DOHH2 (cell line): ENCODE measurements at regions not wholly inside any gene's neighbourhood (a gene's known extent, or its start where the extent isn't known, plus 50 kb on each side); places are given as distances from the start of the nearest gene placed in this dataset.

Experiments
- H3F3A ChIP-seq: fragments of 200-600 bp; sonication (generic), shearing (Covaris generic); 2 replicates; pipeline ENCODE4 v1.6.0; 2016; ENCODE audit warnings: antibody characterized with exemption, mild to moderate bottlenecking; ENCODE audit not compliant: control insufficient read depth, insufficient read depth
- H3K27ac ChIP-seq: fragments of 200-600 bp; sonication (generic); 2 replicates; pipeline ENCODE4 v1.5.1; 2014; ENCODE audit warnings: low read depth, mild to moderate bottlenecking, low read length, moderate library complexity
- H3K27me3 ChIP-seq: fragments of 200-600 bp; sonication (generic); 2 replicates; pipeline ENCODE4 v1.6.1; 2014; ENCODE audit warnings: mild to moderate bottlenecking, low read length, mixed read lengths; ENCODE audit not compliant: control insufficient read depth
- H3K36me3 ChIP-seq: fragments of 200-600 bp; sonication (generic); 2 replicates; pipeline ENCODE4 v1.6.1; 2014; ENCODE audit warnings: mild to moderate bottlenecking, low read length, moderate library complexity, mixed read lengths; ENCODE audit not compliant: control insufficient read depth
- H3K4me1 ChIP-seq: fragments of 200-600 bp; sonication (generic); 2 replicates; pipeline ENCODE4 v1.6.1; 2014; ENCODE audit warnings: mild to moderate bottlenecking, low read length, mixed read lengths; ENCODE audit not compliant: control insufficient read depth
- H3K4me2 ChIP-seq: fragments of 200-600 bp; sonication (generic); 2 replicates; pipeline ENCODE4 v1.6.0; 2014; ENCODE audit warnings: mild to moderate bottlenecking, low read length, moderate library complexity
- H3K4me3 ChIP-seq: fragments of 200-600 bp; sonication (generic); 2 replicates; pipeline ENCODE4 v1.5.1; 2014; ENCODE audit warnings: mild to moderate bottlenecking, low read length, mixed read lengths
- H3K79me2 ChIP-seq: fragments of 200-600 bp; sonication (generic); 2 replicates; pipeline ENCODE4 v1.6.1; 2014; ENCODE audit warnings: mild to moderate bottlenecking, low read length, mixed read lengths; ENCODE audit not compliant: control insufficient read depth
- H3K9me2 ChIP-seq: fragments of 200-600 bp; sonication (generic); replicated peaks from 2 replicates; pipeline ENCODE4 v1.6.1; 2014; ENCODE audit warnings: mild to moderate bottlenecking, low read length, mixed read lengths; ENCODE audit not compliant: control insufficient read depth
- H3K9me3 ChIP-seq: fragments of 200-600 bp; sonication (generic); 2 replicates; pipeline ENCODE4 v1.6.1; 2014; ENCODE audit warnings: antibody characterized with exemption, low read length, mixed read lengths; ENCODE audit not compliant: control insufficient read depth, insufficient read depth
- H4K20me1 ChIP-seq: fragments of 200-600 bp; sonication (generic); 2 replicates; pipeline ENCODE4 v1.6.0; 2014; ENCODE audit warnings: low read depth, mild to moderate bottlenecking, antibody characterized with exemption, low read length, moderate library complexity; ENCODE audit not compliant: control insufficient read depth, insufficient read depth
- CTCF ChIP-seq: fragments of 200-600 bp; sonication (generic); IDR thresholded peaks from one replicate; pipeline ENCODE4 v1.5.1; 2014; ENCODE audit warnings: antibody characterized with exemption, mild to moderate bottlenecking, low read depth, low read length; ENCODE audit not compliant: poor library complexity, severe bottlenecking
- EZH2phosphoT487 ChIP-seq: fragments of 200-600 bp; sonication (generic); IDR thresholded peaks from 2 replicates; pipeline ENCODE4 v1.6.1; 2017; ENCODE audit warnings: borderline replicate concordance, mild to moderate bottlenecking, antibody characterized with exemption, low read length, moderate library complexity, mixed read lengths

- Histone ChIP-seq H3K27ac (no peak overlapping the region), H3K4me2 (no peak overlapping the region), H3K9me3 (no peaks in the 10 kb centered on the region), H3F3A (no peaks in the 10 kb centered on the region), H3K36me3 (no peaks in the 10 kb centered on the region), H3K4me1 (no peaks in the 10 kb centered on the region), H3K79me2 (no peaks in the 10 kb centered on the region), H4K20me1 (no peaks in the 10 kb centered on the region), H3K4me3 (no peak overlapping the region), H3K9me2 (no peaks in the 10 kb centered on the region), H3K27me3 (no peaks in the 10 kb centered on the region)
- no peak for TF ChIP-seq EZH2phosphoT487
These were observed 264.7 kb upstream of the AGA start for GRCh38 chr4:177706916-177707315.

- H4K20me1 ChIP-seq = no peaks in the 10 kb centered on the region
- H3K4me1 ChIP-seq = no peaks in the 10 kb centered on the region
- no peaks in the 10 kb centered on the region for H3K27me3 ChIP-seq
- H3K36me3 ChIP-seq = no peaks in the 10 kb centered on the region
- H3K79me2 ChIP-seq = no peaks in the 10 kb centered on the region
- no peak overlapping the region for H3K4me2 ChIP-seq
- no peaks in the 10 kb centered on the region for H3K9me2 ChIP-seq
- H3F3A ChIP-seq = no peaks in the 10 kb centered on the region
- TF ChIP-seq EZH2phosphoT487 (no peak), CTCF (no peak)
- H3K27ac ChIP-seq = no peak overlapping the region
- H3K4me3 ChIP-seq = no peak overlapping the region
- H3K9me3 ChIP-seq = no peaks in the 10 kb centered on the region
These were observed 271.2 kb upstream of the AGA start for GRCh38 chr4:177713454-177713853.

DNA sequence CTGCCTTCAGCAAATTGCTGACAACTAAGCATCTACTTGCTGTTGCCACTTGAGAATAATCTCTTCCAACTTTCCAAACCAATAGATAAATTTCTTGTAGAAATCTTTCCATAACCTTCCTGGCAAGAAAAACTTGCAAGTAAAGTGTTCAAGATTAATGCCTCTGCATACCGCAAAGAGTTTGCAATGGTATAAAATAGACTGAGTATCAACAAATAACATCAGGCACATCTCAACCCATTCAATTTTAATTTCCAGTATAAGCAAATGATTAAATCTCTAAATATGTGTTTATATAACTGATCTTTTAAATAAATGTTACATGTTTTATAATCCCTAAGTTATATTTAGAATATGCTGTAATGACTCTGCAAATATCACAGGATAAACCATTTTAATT lies 275.2 kb upstream of the AGA start:
- no peak overlapping the region for H3K4me3 ChIP-seq
- no peak overlapping the region for H3K4me2 ChIP-seq
- H3K9me2 ChIP-seq = no peaks in the 10 kb centered on the region
- H3K27me3 ChIP-seq = no peaks in the 10 kb centered on the region
- TF ChIP-seq EZH2phosphoT487 (no peak), CTCF (no peak)
- H3K9me3 ChIP-seq = no peaks in the 10 kb centered on the region
- H3K4me1 ChIP-seq = no peaks in the 10 kb centered on the region
- no peaks in the 10 kb centered on the region for H3K79me2 ChIP-seq
- H4K20me1 ChIP-seq = no peaks in the 10 kb centered on the region
- no peaks in the 10 kb centered on the region for H3K36me3 ChIP-seq
- no peaks in the 10 kb centered on the region for H3F3A ChIP-seq
- H3K27ac ChIP-seq = no peak overlapping the region

- Histone ChIP-seq H3K4me3 (no peak overlapping the region), H3K9me3 (no peaks in the 10 kb centered on the region), H3K27ac (no peak overlapping the region), H4K20me1 (no peaks in the 10 kb centered on the region), H3K79me2 (no peaks in the 10 kb centered on the region), H3F3A (no peaks in the 10 kb centered on the region), H3K9me2 (no peaks in the 10 kb centered on the region), H3K27me3 (no peaks in the 10 kb centered on the region), H3K4me2 (no peak overlapping the region), H3K4me1 (no peaks in the 10 kb centered on the region), H3K36me3 (no peaks in the 10 kb centered on the region)
- TF ChIP-seq EZH2phosphoT487 (no peak), CTCF (no peak)
These were observed 276.3 kb upstream of the AGA start for GRCh38 chr4:177718514-177718913.
